Tibial artery (tissue), 4 donors: ENCODE measurements at regions not wholly inside any gene's neighbourhood (a gene's known extent, or its start where the extent isn't known, plus 50 kb on each side); places are given as distances from the start of the nearest gene placed in this dataset.
A peak's percentile ranks its signal among the peaks of the same experiment; 100 is the strongest.

Experiments
- DNase-seq, 2 donors: peaks; one replicate each; pipeline ENCODE4 v3.0.0-alpha.2; 2019
- H3K27ac ChIP-seq, 2 donors: fragments of 200-600 bp; sonication (generic) in 1 of 2; 1 replicate in 1 of 2; 2 replicates in 1 of 2; pipeline ENCODE4 v1.5.1; 2018 to 2019; ENCODE audit warnings: mild to moderate bottlenecking in 1 of 2
- H3K27me3 ChIP-seq, 2 donors: fragments of 200-600 bp; sonication (generic) in 1 of 2; one replicate each; pipeline versions ENCODE4 v1.5.1 to v1.6.0; 2016 to 2019
- H3K36me3 ChIP-seq, 3 donors: fragments of 200-600 bp; sonication (generic) in 2 of 3; one replicate each; pipeline ENCODE4 v1.5.1; 2016 to 2019; ENCODE audit warnings: mild to moderate bottlenecking in 2 of 3
- H3K4me1 ChIP-seq, 4 donors: fragments of 200-600 bp; sonication (generic) in 2 of 4; 1 replicate in 3 of 4; 2 replicates in 1 of 4; pipeline ENCODE4 v1.5.1; 2016 to 2019
- H3K4me3 ChIP-seq, 2 donors: fragments of 200-600 bp; sonication (generic) in 1 of 2; 1 replicate in 1 of 2; 2 replicates in 1 of 2; pipeline ENCODE4 v1.5.1; 2018 to 2019; ENCODE audit warnings: mild to moderate bottlenecking in 2 of 2
- H3K9me3 ChIP-seq, 3 donors: fragments of 200-600 bp; sonication (generic) in 1 of 3; one replicate each; pipeline ENCODE4 v1.5.1; 2016 to 2019
- CTCF ChIP-seq, 2 experiments: fragments of 200-600 bp in 1 of 2; fragments of 450-650 bp in 1 of 2; IDR thresholded peaks; one replicate each; pipeline ENCODE4 v1.5.1; 2017 to 2019; ENCODE audit warnings: antibody characterized with exemption in 2 of 2, mild to moderate bottlenecking in 1 of 2, moderate library complexity in 1 of 2
- intact Hi-C: fragments of 100-400 bp; cut with DNase I; formaldehyde crosslinking; loops from one replicate; pipeline ENCODE4 v1.15.0; 2023; ENCODE audit warnings: low total_unique reads

GRCh38 chr15:29945943-29946596, 123.8 kb upstream of the TJP1 start:
- no peak for DNase-seq
- intact Hi-C loops, result loop anchor here (10.0 kb wide), 1 partner anchor 271 kb away; no protein-coding TSS in a partner anchor
- no peak overlapping the region for H3K27ac ChIP-seq

GRCh38 chr15:29944925-29945324, 122.7 kb upstream of the TJP1 start:
- intact Hi-C loops, result loop anchor here (10.0 kb wide), 1 partner anchor 270 kb away; no protein-coding TSS in a partner anchor
- DNase-seq, result no peak
- Histone ChIP-seq H3K27ac (no peak overlapping the region), H3K4me3 (no peak overlapping the region), H3K9me3 (no peaks in the 10 kb centered on the region), H3K36me3 (no peaks in the 10 kb centered on the region), H3K4me1 (no peaks in the 10 kb centered on the region), H3K27me3 (no peaks in the 10 kb centered on the region)
- no peak for TF ChIP-seq CTCF (IDR thresholded peaks at IDR 0.05)

More at GRCh38 chr15:29945943-29946596, 123.8 kb upstream of the TJP1 start:
- no peaks in the 10 kb centered on the region for H3K36me3 ChIP-seq
- no peaks in the 10 kb centered on the region for H3K9me3 ChIP-seq
- no peak overlapping the region for H3K4me3 ChIP-seq
- no peaks in the 10 kb centered on the region for H3K4me1 ChIP-seq
- H3K27me3 ChIP-seq, result no peaks in the 10 kb centered on the region
- TF ChIP-seq CTCF (IDR thresholded peaks at IDR 0.05), result no peak

GRCh38 chr15:29942548-29942947, 120.3 kb upstream of the TJP1 start:
- Histone ChIP-seq H3K9me3 (no peaks in the 10 kb centered on the region), H3K27me3 (no peaks in the 10 kb centered on the region), H3K4me1 (no peaks in the 10 kb centered on the region), H3K36me3 (no peaks in the 10 kb centered on the region), H3K4me3 (no peak overlapping the region), H3K27ac (no peak overlapping the region)
- TF ChIP-seq CTCF (IDR thresholded peaks at IDR 0.05), result no peak
- no peak for DNase-seq
- intact Hi-C loops, result loop anchor here (10.0 kb wide), 1 partner anchor 268 kb away; no protein-coding TSS in a partner anchor

GRCh38 chr15:29942143-29942542, 119.9 kb upstream of the TJP1 start:
- Histone ChIP-seq H3K4me3 (no peak overlapping the region), H3K27ac (no peak overlapping the region), H3K9me3 (no peaks in the 10 kb centered on the region), H3K27me3 (no peaks in the 10 kb centered on the region), H3K36me3 (no peaks in the 10 kb centered on the region), H3K4me1 (no peaks in the 10 kb centered on the region)
- peak in 1 of 2 experiments; percentile 12 for TF ChIP-seq CTCF (IDR thresholded peaks at IDR 0.05)
- no peak for DNase-seq
- intact Hi-C loops, result loop anchor here (10.0 kb wide), 1 partner anchor 267 kb away; no protein-coding TSS in a partner anchor

GRCh38 chr15:29939404-29939803, 117.1 kb upstream of the TJP1 start:
- no peak overlapping the region for H3K4me3 ChIP-seq
- intact Hi-C loops, result no loop called here
- no peak overlapping the region for H3K27ac ChIP-seq
- H3K4me1 ChIP-seq, result no peaks in the 10 kb centered on the region
- no peak for TF ChIP-seq CTCF (IDR thresholded peaks at IDR 0.05)
- H3K27me3 ChIP-seq, result peaks cover 0 to 2% of the 10 kb centered on the region in 2 donors
- DNase-seq, result no peak
- no peaks in the 10 kb centered on the region for H3K9me3 ChIP-seq
- no peaks in the 10 kb centered on the region for H3K36me3 ChIP-seq
